AG08396 (cell line): ENCODE measurements at regions not wholly inside any gene's neighbourhood (a gene's known extent, or its start where the extent isn't known, plus 50 kb on each side); places are given as distances from the start of the nearest gene placed in this dataset.
"Not testable (repeated sequence)": the region's sequence is repeated elsewhere in the genome, so short reads cannot be mapped to it uniquely, and the experiment has no call there.

ENCODE experiments used
- DNase-seq: peaks from one replicate; pipeline ENCODE4 v3.0.0; 2012; ENCODE audit warnings: low spot score, mixed read lengths

GRCh38 chr7:155945670-155946325 lies 133.5 kb upstream of the SHH start:
- DNase-seq, result no peak

GRCh38 chr7:155944901-155945300 lies 132.6 kb upstream of the SHH start:
- no peak for DNase-seq

- DNase-seq, result no peak
Measured at GRCh38 chr7:155943251-155943899, 131.1 kb upstream of the SHH start.

- DNase-seq, result no peak
Measured at GRCh38 chr7:155942226-155942950, 130.1 kb upstream of the SHH start.

GRCh38 chr7:155941688-155942087 lies 129.4 kb upstream of the SHH start:
- no peak for DNase-seq

GRCh38 chr7:155939350-155939749 lies 127.1 kb upstream of the SHH start:
- no peak for DNase-seq

GRCh38 chr7:155938129-155938528 lies 125.9 kb upstream of the SHH start:
- no peak for DNase-seq

GRCh38 chr7:155935726-155936125 lies 123.5 kb upstream of the SHH start:
- DNase-seq, result no peak

GRCh38 chr7:155935005-155935557 lies 122.8 kb upstream of the SHH start:
- DNase-seq, result no peak

- not testable (repeated sequence) for DNase-seq
Measured at GRCh38 chr7:155932324-155932723, 120.1 kb upstream of the SHH start.

- DNase-seq, result no peak
Measured at GRCh38 chr7:155931396-155932085, 119.3 kb upstream of the SHH start.

- no peak for DNase-seq
Measured at GRCh38 chr7:155930527-155930926, 118.3 kb upstream of the SHH start.

- DNase-seq, result no peak
Measured at GRCh38 chr7:155930061-155930460, 117.8 kb upstream of the SHH start.

GRCh38 chr7:155928583-155928982 lies 116.3 kb upstream of the SHH start:
- DNase-seq, result no peak

- DNase-seq, result no peak
Measured at GRCh38 chr7:155927905-155928304, 115.6 kb upstream of the SHH start.

GRCh38 chr7:155925682-155926081 lies 113.4 kb upstream of the SHH start:
- no peak for DNase-seq

- DNase-seq, result no peak
Measured at GRCh38 chr7:155922067-155922816, 110.0 kb upstream of the SHH start.

- DNase-seq, result no peak
Measured at GRCh38 chr7:155921804-155922066, 109.5 kb upstream of the SHH start.

GRCh38 chr7:155921086-155921803 lies 109.0 kb upstream of the SHH start:
- no peak for DNase-seq

GRCh38 chr7:155920068-155920461 lies 107.8 kb upstream of the SHH start:
- no peak for DNase-seq

- DNase-seq, result no peak
Measured at GRCh38 chr7:155919391-155920067, 107.3 kb upstream of the SHH start.
